Fibroblast of mammary gland (primary cell): ENCODE measurements at regions not wholly inside any gene's neighbourhood (a gene's known extent, or its start where the extent isn't known, plus 50 kb on each side); places are given as distances from the start of the nearest gene placed in this dataset.
A peak's percentile ranks its signal among the peaks of the same experiment; 100 is the strongest.

Experiments used
- DNase-seq: peaks from one replicate; pipeline ENCODE4 v3.0.0-alpha.2; 2010; ENCODE audit warnings: low read depth
- H3K4me3 ChIP-seq: 2 replicates; pipeline ENCODE4 v1.5.1; 2011; ENCODE audit warnings: low read depth, mild to moderate bottlenecking, low read length, moderate library complexity; ENCODE audit not compliant: control insufficient read depth
- TF ChIP-seq, protein P1 (sequence below): conservative IDR thresholded peaks from 2 replicates; pipeline ENCODE4 v1.5.1; 2011; ENCODE audit warnings: low read depth, low read length, inconsistent platforms; ENCODE audit not compliant: control insufficient read depth, insufficient read depth

DNA sequence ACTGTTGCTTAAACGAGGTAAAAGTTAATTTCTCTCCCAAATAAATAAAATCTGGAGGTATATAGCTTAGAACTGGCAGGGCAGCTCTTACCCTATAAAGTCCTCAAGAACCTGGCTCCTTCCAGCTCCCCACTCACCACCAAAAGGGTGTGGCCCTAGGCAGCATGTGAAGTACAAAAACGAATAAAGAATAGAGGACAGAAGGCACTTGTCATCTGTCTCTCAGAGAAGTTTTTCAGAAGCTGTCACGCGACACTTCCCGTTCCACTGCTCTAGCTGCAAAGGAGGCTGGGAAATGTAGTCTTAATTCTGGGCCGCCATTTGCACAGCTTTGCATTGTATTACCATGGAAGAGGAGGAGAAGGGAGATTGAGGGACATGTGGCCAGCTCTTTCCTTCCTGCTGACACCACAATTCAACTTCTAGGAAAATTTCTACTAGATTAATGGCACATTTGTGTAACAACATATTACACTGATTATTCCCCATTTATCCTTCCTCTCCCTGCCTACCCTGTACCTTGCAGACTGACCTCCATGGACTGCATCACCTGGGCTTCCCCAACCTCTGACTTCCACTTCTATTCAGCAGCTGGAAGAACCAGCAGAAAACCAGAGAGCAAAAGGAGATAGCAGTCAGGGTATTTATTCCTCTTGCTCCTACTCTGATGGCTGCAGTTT, 62.2 kb downstream of the CCDC71L start:
- peak; percentile 69 for DNase-seq
- TF ChIP-seq, protein P1, sequence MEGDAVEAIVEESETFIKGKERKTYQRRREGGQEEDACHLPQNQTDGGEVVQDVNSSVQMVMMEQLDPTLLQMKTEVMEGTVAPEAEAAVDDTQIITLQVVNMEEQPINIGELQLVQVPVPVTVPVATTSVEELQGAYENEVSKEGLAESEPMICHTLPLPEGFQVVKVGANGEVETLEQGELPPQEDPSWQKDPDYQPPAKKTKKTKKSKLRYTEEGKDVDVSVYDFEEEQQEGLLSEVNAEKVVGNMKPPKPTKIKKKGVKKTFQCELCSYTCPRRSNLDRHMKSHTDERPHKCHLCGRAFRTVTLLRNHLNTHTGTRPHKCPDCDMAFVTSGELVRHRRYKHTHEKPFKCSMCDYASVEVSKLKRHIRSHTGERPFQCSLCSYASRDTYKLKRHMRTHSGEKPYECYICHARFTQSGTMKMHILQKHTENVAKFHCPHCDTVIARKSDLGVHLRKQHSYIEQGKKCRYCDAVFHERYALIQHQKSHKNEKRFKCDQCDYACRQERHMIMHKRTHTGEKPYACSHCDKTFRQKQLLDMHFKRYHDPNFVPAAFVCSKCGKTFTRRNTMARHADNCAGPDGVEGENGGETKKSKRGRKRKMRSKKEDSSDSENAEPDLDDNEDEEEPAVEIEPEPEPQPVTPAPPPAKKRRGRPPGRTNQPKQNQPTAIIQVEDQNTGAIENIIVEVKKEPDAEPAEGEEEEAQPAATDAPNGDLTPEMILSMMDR = no peak
- H3K4me3 ChIP-seq = peak overlapping the region; percentile 56

DNA sequence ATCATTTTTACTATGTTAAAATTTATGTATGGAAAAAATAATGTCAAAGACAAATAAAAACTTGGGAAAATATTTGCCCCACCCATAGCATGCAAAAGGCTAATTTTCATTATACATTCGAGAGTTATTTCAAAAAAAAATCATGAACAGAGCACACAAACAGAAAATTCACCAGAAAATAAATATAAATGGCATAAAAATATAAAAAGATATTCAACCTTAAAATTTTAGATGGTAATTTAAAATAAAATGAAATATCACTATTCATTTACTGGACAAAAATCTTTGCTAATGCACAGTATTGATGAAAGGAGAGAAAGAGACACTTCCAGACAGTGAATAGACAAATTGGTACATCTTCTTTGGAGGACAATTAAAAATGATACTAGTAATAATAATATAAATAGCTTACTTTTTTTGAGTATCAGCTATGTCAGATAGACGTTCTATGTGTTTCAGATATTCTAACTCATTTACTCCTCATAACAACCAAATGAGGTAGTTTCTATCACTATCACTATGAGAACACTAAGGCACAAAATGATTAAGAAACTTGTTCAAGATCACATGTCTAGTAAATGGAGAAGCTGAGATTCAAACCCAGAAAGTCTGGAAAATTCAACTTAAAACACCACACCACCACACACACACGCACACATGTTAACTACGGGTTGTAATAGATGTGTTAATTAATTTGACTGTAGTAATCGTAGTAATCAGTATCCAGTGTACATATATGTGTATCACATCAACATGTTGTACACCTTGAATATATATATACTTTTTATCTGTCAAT, 63.0 kb downstream of the CCDC71L start:
- H3K4me3 ChIP-seq = peak overlapping the region; percentile 56
- DNase-seq = no peak
- TF ChIP-seq, protein P1 = no peak

DNA sequence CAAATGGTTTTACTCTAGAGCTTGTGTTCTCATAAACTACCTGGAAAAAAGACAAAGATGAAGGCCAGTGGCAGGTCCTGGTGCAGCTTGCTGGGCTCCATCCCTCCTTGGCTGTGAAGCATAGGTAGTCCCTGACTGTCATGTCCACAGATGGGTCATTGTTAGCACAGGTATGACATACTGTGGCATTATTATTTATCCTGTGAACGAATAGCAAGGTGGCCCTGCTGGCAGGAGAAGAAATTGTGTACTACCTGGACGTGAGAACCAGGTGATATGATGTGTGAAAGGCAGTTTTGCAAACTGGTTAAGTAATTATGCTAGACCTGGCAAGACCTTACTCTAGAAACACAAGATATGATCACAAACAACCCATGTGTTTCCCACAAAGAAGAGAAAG, 63.9 kb downstream of the CCDC71L start:
- DNase-seq = no peak
- no peak overlapping the region for H3K4me3 ChIP-seq
- TF ChIP-seq, protein P1 = no peak

DNA sequence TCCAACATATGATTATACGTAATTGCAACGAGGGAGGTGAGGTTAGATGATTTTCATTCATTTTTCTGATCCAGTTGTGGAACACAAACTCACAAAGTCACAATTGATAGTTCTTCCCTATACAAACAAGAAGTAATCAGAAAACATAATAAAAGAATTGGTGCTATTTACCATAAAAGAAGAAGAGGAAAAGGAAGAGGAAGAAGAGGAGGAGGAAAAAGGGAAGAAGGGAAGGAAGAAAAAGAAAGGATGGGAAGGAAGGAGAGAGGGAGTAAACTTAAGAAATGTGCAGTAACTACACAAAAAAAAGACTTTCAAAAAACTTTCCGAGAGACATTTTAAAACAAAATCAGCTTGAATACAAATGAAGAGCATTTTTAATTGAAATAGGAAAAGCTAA, 65.0 kb downstream of the CCDC71L start:
- DNase-seq = no peak
- no peak overlapping the region for H3K4me3 ChIP-seq
- TF ChIP-seq, protein P1 = no peak

DNA sequence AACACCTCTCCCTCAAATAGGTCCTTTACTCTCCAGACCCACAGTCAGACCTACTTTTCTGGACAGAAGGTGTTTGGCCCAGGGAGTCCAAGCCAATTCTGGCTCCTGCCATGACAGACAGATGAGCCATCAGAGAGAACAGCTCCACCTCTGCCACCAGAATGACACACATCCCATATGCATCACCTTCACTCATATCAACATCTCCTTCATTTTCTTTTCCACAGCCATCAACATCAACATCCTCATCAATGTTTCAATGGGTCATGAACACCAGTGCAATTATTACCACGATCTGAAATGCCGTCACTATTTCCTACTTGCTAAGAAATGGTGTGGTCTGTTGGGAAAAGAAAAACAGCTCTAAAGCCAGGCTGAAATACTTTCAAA, 67.9 kb downstream of the CCDC71L start:
- DNase-seq = no peak
- no peak overlapping the region for H3K4me3 ChIP-seq
- TF ChIP-seq, protein P1 = no peak

DNA sequence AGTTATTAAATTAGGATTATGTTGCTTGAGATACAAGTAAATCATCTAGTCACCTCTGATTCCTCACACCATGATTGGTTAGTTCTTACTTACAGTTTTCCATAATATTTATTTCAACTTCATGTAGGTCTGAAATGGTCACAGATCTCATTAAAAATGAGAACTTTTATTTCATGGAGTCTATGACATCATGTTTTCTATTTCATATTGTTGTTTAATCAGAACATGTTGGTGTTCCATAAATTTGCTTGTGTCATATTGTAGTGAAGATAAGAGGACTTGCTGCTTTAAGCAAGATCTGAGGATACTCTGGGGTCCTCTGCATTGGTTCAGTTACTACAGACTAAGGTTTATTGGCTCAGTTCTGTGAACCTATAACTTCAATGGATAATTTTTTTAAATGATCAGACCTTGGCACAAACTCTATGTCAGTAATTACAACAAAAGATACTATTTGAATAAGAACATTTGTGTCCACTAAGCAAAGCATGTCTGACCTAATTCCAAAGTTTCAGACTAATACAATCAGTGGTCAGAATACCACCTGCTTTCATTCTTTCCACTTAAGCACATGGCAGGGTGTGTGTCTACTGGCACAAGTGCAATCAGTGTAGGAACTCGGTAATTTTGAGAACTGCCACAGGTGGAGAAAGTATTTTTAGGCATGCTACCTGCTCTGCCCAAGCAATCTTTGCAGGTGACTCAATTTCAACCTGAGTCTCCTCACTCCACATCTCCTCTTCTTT, 68.5 kb downstream of the CCDC71L start:
- no peak for DNase-seq
- H3K4me3 ChIP-seq = no peak overlapping the region
- TF ChIP-seq, protein P1 = no peak
